PC-3 (cell line): ENCODE measurements at regions not wholly inside any gene's neighbourhood (a gene's known extent, or its start where the extent isn't known, plus 50 kb on each side); places are given as distances from the start of the nearest gene placed in this dataset.

Experiments
- ATAC-seq: fragments of 200-7000 bp; cut with Tn5 transposase; 2 replicates; pipeline ENCODE4 v1.9.1; 2020; ENCODE audit warnings: mild to moderate bottlenecking, moderate library complexity
- BruUV-seq: library from RNA; stranded (reverse); fragments of 400-500 nt; replicated peaks from 2 replicates; lab custom pipeline; 2021; lab: Mats Ljungman, UMichigan
- CTCF ChIA-PET: fragments of 300-600 bp; sonication (Branson Sonifier 250); formaldehyde crosslinking; loops from one replicate; lab custom pipeline; 2022; ENCODE audit warnings: antibody characterized with exemption; lab: Charles Lee
- POLR2A ChIA-PET: fragments of 300-600 bp; sonication (Branson Sonifier 250); formaldehyde crosslinking; loops from one replicate; lab custom pipeline; 2022; ENCODE audit warnings: antibody characterized with exemption; ENCODE audit not compliant: unreplicated experiment; lab: Charles Lee
- DNase-seq: peaks from one replicate; pipeline ENCODE4 v3.0.0-alpha.2; 2015
- H2AFZ ChIP-seq: fragments of 300-600 bp; sonication (generic); 2 replicates; pipeline ENCODE4 v1.6.0; 2016; ENCODE audit warnings: antibody characterized with exemption, low read length
- H3F3A ChIP-seq: fragments of 300-600 bp; sonication (generic); one replicate; pipeline ENCODE4 v1.6.0; 2017; ENCODE audit warnings: antibody characterized with exemption, low read length, control low read depth, mild to moderate bottlenecking; ENCODE audit not compliant: unreplicated experiment
- H3K27ac ChIP-seq: fragments of 300-600 bp; sonication (generic); 2 replicates; pipeline ENCODE4 v1.5.1; 2016; ENCODE audit warnings: mild to moderate bottlenecking, low read length
- H3K27me3 ChIP-seq: fragments of 300-600 bp; sonication (generic); 2 replicates; pipeline ENCODE4 v1.6.1; 2016; ENCODE audit warnings: low read length, mixed read lengths
- H3K36me3 ChIP-seq: fragments of 300-600 bp; sonication (generic); 2 replicates; pipeline ENCODE4 v1.6.1; 2016; ENCODE audit warnings: low read depth, mixed run types, low read length, mixed read lengths
- H3K4me1 ChIP-seq: fragments of 300-600 bp; sonication (generic); 2 replicates; pipeline ENCODE4 v1.5.1; 2016; ENCODE audit warnings: low read length; ENCODE audit not compliant: insufficient read depth
- H3K4me2 ChIP-seq: fragments of 300-600 bp; sonication (generic); 2 replicates; pipeline ENCODE4 v1.6.0; 2016; ENCODE audit warnings: low read length
- H3K4me3 ChIP-seq: fragments of 300-600 bp; sonication (generic); 2 replicates; pipeline ENCODE4 v1.5.1; 2016; ENCODE audit warnings: mild to moderate bottlenecking, low read length, mixed read lengths
- H3K79me2 ChIP-seq: fragments of 300-600 bp; sonication (generic); 2 replicates; pipeline ENCODE4 v1.6.1; 2017; ENCODE audit warnings: low read length, mixed read lengths
- H3K9ac ChIP-seq: fragments of 300-600 bp; sonication (generic); 2 replicates; pipeline ENCODE4 v1.6.0; 2016; ENCODE audit warnings: mild to moderate bottlenecking, low read length
- H3K9me2 ChIP-seq: fragments of 300-600 bp; sonication (generic); replicated peaks from 2 replicates; pipeline ENCODE4 v1.6.1; 2016; ENCODE audit warnings: mixed run types, low read length, mixed read lengths
- H3K9me3 ChIP-seq: fragments of 300-600 bp; sonication (generic); 2 replicates; pipeline ENCODE4 v1.6.1; 2016; ENCODE audit warnings: low read length, mixed read lengths
- H4K20me1 ChIP-seq: fragments of 300-600 bp; sonication (generic); 2 replicates; pipeline ENCODE4 v1.6.1; 2016; ENCODE audit warnings: low read length, mixed read lengths
- EZH2 ChIP-seq: fragments of 300-600 bp; sonication (generic); IDR thresholded peaks from one replicate; pipeline ENCODE4 v1.6.1; 2017; ENCODE audit warnings: antibody characterized with exemption, mild to moderate bottlenecking, low read length; ENCODE audit not compliant: unreplicated experiment
- EZH2phosphoT487 ChIP-seq: fragments of 300-600 bp; sonication (generic); IDR thresholded peaks from 2 replicates; pipeline ENCODE4 v1.6.1; 2018; ENCODE audit warnings: mild to moderate bottlenecking, antibody characterized with exemption, low read length, borderline replicate concordance
- intact Hi-C: fragments of 100-400 bp; cut with micrococcal nuclease; formaldehyde crosslinking; loops from 2 replicates; pipeline ENCODE4 v1.9.0; 2023
- TF ChIP-seq, protein P1 (sequence below): fragments of 300-600 bp; sonication (generic); conservative IDR thresholded peaks from 2 replicates; pipeline ENCODE4 v1.5.1; 2017; ENCODE audit warnings: antibody characterized with exemption, low read depth, mild to moderate bottlenecking, low read length

DNA sequence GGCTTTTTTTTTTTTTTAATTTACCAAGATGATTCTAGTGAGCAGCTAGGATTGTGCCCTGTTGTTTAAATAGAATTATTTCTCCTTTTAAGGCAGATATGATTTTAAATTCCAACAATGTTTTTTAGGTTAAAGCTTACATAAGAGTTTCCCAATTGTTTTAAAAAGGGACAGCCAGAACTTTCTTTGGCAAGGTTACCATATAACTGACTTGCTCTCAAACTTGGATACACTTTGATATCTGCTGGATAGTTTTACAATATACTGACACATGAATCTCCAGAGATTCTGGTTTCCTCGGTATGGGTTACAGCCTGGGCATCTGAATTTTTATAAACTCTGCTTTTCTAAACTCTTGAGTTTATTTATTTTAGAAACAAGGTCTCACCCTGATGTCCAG is 134.3 kb upstream of the GADL1 start:
- H4K20me1 ChIP-seq = no peaks in the 10 kb centered on the region
- 0 out of 2 replicates have a peak, but pooled peaks cover 5% of the 10 kb centered on the region for H3K9me3 ChIP-seq
- H3K4me1 ChIP-seq = no peaks in the 10 kb centered on the region
- TF ChIP-seq, protein P1, sequence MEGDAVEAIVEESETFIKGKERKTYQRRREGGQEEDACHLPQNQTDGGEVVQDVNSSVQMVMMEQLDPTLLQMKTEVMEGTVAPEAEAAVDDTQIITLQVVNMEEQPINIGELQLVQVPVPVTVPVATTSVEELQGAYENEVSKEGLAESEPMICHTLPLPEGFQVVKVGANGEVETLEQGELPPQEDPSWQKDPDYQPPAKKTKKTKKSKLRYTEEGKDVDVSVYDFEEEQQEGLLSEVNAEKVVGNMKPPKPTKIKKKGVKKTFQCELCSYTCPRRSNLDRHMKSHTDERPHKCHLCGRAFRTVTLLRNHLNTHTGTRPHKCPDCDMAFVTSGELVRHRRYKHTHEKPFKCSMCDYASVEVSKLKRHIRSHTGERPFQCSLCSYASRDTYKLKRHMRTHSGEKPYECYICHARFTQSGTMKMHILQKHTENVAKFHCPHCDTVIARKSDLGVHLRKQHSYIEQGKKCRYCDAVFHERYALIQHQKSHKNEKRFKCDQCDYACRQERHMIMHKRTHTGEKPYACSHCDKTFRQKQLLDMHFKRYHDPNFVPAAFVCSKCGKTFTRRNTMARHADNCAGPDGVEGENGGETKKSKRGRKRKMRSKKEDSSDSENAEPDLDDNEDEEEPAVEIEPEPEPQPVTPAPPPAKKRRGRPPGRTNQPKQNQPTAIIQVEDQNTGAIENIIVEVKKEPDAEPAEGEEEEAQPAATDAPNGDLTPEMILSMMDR = no peak
- TF ChIP-seq EZH2phosphoT487 = no peak
- TF ChIP-seq EZH2 = no peak
- H3K79me2 ChIP-seq = no peaks in the 10 kb centered on the region
- no peak overlapping the region for H3K27ac ChIP-seq
- no peak for DNase-seq
- ATAC-seq = no peak
- CTCF ChIA-PET = no interaction called here
- no peak overlapping the region for H2AFZ ChIP-seq
- H3K9ac ChIP-seq = no peak overlapping the region
- H3K4me3 ChIP-seq = no peak overlapping the region
- H3K9me2 ChIP-seq = no peaks in the 10 kb centered on the region
- intact Hi-C loops = no loop called here
- BruUV-seq = no TSS peak
- POLR2A ChIA-PET = no interaction called here
- no peak overlapping the region for H3K4me2 ChIP-seq
- no peaks in the 10 kb centered on the region for H3K36me3 ChIP-seq
- no peaks in the 10 kb centered on the region for H3K27me3 ChIP-seq
- H3F3A ChIP-seq = no peaks in the 10 kb centered on the region

DNA sequence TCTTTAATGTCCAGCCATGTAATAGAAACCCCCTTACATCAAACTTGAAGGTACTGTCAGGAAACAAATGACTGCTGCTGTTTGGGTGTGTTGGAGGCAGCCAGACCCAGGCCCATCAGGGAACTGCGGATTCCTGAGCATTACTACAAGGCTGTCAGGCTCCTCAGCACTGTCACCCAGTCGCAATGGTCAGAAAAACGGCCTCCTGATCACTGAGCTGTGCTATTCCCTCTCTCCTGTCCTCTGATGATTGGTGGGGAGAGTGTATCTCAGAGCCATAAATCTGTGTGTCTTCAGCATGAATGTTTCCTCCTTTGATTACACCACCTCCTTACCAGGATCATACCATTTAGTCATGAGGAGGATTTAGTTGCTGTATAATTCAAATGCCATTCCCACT is 135.2 kb upstream of the GADL1 start:
- H3K9ac ChIP-seq = no peak overlapping the region
- no peak overlapping the region for H3K27ac ChIP-seq
- H3K4me1 ChIP-seq = no peaks in the 10 kb centered on the region
- no peaks in the 10 kb centered on the region for H3K9me2 ChIP-seq
- H3K27me3 ChIP-seq = no peaks in the 10 kb centered on the region
- POLR2A ChIA-PET = no interaction called here
- H3K4me2 ChIP-seq = no peak overlapping the region
- H3K4me3 ChIP-seq = no peak overlapping the region
- no peaks in the 10 kb centered on the region for H3K79me2 ChIP-seq
- 0 out of 2 replicates have a peak, but pooled peaks cover 5% of the 10 kb centered on the region for H3K9me3 ChIP-seq
- ATAC-seq (no peak), DNase-seq (no peak)
- no peaks in the 10 kb centered on the region for H3F3A ChIP-seq
- H2AFZ ChIP-seq = no peak overlapping the region
- CTCF ChIA-PET = no interaction called here
- TF ChIP-seq, protein P1 = no peak
- TF ChIP-seq EZH2phosphoT487 (no peak), EZH2 (no peak)
- intact Hi-C loops = no loop called here
- no peaks in the 10 kb centered on the region for H3K36me3 ChIP-seq
- no peaks in the 10 kb centered on the region for H4K20me1 ChIP-seq
- no TSS peak for BruUV-seq

DNA sequence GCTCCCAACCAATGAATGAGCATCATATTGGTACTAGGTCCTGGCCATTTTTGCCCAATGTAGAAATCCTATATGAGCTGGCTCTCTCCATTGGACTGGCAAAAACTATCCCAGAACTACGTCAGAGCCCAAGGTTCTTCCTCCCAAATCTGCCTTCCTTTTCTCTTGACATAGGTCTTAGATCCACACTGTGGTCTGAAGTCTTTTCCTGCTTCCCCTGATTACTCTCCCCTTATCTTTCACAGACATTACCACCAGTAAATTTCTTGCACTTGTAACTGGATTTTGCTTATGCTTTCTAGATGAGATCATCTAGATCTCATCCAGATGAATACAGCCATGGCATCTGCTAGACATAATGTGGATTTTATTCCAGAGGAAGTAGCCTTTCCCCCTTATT is 141.2 kb upstream of the GADL1 start:
- DNase-seq = no peak
- Histone ChIP-seq H3K4me1 (peaks cover 4% of the 10 kb centered on the region), H3K9ac (no peak overlapping the region), H3K4me3 (no peak overlapping the region), H3K9me2 (no peaks in the 10 kb centered on the region), H3K27me3 (no peaks in the 10 kb centered on the region), H3F3A (no peaks in the 10 kb centered on the region), H2AFZ (no peak overlapping the region), H3K9me3 (no peaks in the 10 kb centered on the region), H3K27ac (no peak overlapping the region), H4K20me1 (no peaks in the 10 kb centered on the region), H3K4me2 (no peak overlapping the region), H3K36me3 (no peaks in the 10 kb centered on the region), H3K79me2 (no peaks in the 10 kb centered on the region)
- CTCF ChIA-PET = no interaction called here
- POLR2A ChIA-PET = no interaction called here
- intact Hi-C loops = no loop called here
- TF ChIP-seq EZH2phosphoT487 (no peak), EZH2 (no peak)
- TF ChIP-seq, protein P1 = no peak
- no TSS peak for BruUV-seq
- no peak for ATAC-seq
